ENCODE measurements at regions not wholly inside any gene's neighbourhood (a gene's known extent, or its start where the extent isn't known, plus 50 kb on each side); places are given as distances from the start of the nearest gene placed in this dataset.

- Mint-ChIP-seq H3K27ac (no peak overlapping the region), H3K27me3 (ENCODE audit: low read depth in 2 of 2) (no peaks in the 10 kb centered on the region), H3K9me3 (peaks cover 6 to 14% of the 10 kb centered on the region in 2 donors), H3K4me3 (no peak overlapping the region), H3K36me3 (no peaks in the 10 kb centered on the region), H3K4me1 (no peaks in the 10 kb centered on the region)
- 95% methylated on average over 4 of the region's 4 CpGs for WGBS (ENCODE audit: insufficient coverage)
- no peaks in the 10 kb centered on the region for H3K4me1 ChIP-seq (ENCODE audit: control insufficient read depth, insufficient read depth, low read length)
- ATAC-seq, result no peak
- H3K9me3 ChIP-seq (ENCODE audit: control insufficient read depth, insufficient read depth, low read length), result peaks cover 5% of the 10 kb centered on the region
- intact Hi-C loops (cut with micrococcal nuclease), result no loop called here
- no peak overlapping the region for H3K27ac ChIP-seq (ENCODE audit: low read length)
- no peak for DNase-seq
- H3K27me3 ChIP-seq (ENCODE audit: control insufficient read depth, insufficient read depth, low read length), result no peaks in the 10 kb centered on the region
- H3K4me3 ChIP-seq (ENCODE audit: low read length), result no peak overlapping the region
- TF ChIP-seq, protein P1, sequence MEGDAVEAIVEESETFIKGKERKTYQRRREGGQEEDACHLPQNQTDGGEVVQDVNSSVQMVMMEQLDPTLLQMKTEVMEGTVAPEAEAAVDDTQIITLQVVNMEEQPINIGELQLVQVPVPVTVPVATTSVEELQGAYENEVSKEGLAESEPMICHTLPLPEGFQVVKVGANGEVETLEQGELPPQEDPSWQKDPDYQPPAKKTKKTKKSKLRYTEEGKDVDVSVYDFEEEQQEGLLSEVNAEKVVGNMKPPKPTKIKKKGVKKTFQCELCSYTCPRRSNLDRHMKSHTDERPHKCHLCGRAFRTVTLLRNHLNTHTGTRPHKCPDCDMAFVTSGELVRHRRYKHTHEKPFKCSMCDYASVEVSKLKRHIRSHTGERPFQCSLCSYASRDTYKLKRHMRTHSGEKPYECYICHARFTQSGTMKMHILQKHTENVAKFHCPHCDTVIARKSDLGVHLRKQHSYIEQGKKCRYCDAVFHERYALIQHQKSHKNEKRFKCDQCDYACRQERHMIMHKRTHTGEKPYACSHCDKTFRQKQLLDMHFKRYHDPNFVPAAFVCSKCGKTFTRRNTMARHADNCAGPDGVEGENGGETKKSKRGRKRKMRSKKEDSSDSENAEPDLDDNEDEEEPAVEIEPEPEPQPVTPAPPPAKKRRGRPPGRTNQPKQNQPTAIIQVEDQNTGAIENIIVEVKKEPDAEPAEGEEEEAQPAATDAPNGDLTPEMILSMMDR (IDR thresholded peaks at IDR 0.05), result no peak
- H3K36me3 ChIP-seq (ENCODE audit: control insufficient read depth, insufficient read depth, low read length), result no peaks in the 10 kb centered on the region
These were observed 316.1 kb upstream of the MMADHC start for GRCh38 chr2:149903626-149904025.

GRCh38 chr2:149902081-149902480 lies 314.5 kb upstream of the MMADHC start:
- Histone ChIP-seq H3K9me3 (ENCODE audit: control insufficient read depth, insufficient read depth, low read length) (peaks cover 5% of the 10 kb centered on the region), H3K36me3 (ENCODE audit: control insufficient read depth, insufficient read depth, low read length) (no peaks in the 10 kb centered on the region), H3K27me3 (ENCODE audit: control insufficient read depth, insufficient read depth, low read length) (no peaks in the 10 kb centered on the region), H3K4me1 (ENCODE audit: control insufficient read depth, insufficient read depth, low read length) (no peaks in the 10 kb centered on the region), H3K4me3 (ENCODE audit: low read length) (no peak overlapping the region), H3K27ac (ENCODE audit: low read length) (no peak overlapping the region)
- intact Hi-C loops (cut with micrococcal nuclease), result no loop called here
- Mint-ChIP-seq H3K9me3 (peaks cover 6 to 16% of the 10 kb centered on the region in 2 donors), H3K27me3 (ENCODE audit: low read depth in 2 of 2) (no peaks in the 10 kb centered on the region), H3K4me3 (no peak overlapping the region), H3K27ac (no peak overlapping the region), H3K36me3 (no peaks in the 10 kb centered on the region), H3K4me1 (no peaks in the 10 kb centered on the region)
- DNase-seq (no peak), ATAC-seq (no peak)
- TF ChIP-seq, protein P1 (IDR thresholded peaks at IDR 0.05), result no peak
- 72% methylated on average over 4 of the region's 4 CpGs for WGBS (ENCODE audit: insufficient coverage)

DNA sequence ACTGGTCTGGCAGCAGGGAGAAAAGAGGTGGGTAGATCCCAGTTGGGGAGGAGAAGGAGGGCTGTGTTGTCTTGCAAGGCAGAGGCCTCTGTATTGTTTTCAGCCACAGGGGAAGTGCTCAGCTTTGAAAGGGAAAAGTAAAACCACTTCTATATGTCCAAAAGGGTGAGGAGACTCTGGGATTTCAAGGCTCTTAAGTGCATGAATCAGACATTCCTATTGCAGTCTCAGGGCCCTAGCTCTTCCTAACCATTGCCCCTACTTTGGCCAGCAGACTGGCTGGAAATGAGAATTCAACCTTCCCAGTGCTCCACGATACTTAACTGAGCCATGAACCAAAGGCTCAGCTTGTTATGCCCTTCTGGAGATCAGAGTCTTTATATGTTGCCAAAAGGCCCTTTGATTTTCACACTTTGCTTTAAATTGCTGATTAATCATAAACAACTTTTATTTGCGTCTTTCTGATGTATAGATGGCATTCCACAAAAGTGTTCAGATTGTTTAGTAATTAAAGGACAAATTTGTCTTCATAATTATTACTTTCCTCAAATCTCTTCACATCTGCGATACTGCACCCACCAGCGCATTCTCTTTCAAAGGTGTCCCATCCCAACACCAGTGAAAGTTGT lies 313.8 kb upstream of the MMADHC start:
- DNase-seq, result no peak
- TF ChIP-seq, protein P1 (IDR thresholded peaks at IDR 0.05), result no peak
- no peak overlapping the region for H3K27ac ChIP-seq (ENCODE audit: low read length)
- Mint-ChIP-seq H3K4me1 (no peaks in the 10 kb centered on the region), H3K27me3 (ENCODE audit: low read depth in 2 of 2) (no peaks in the 10 kb centered on the region), H3K4me3 (no peak overlapping the region), H3K36me3 (no peaks in the 10 kb centered on the region), H3K9me3 (peaks cover 6 to 16% of the 10 kb centered on the region in 2 donors), H3K27ac (no peak overlapping the region)
- no peaks in the 10 kb centered on the region for H3K36me3 ChIP-seq (ENCODE audit: control insufficient read depth, insufficient read depth, low read length)
- H3K27me3 ChIP-seq (ENCODE audit: control insufficient read depth, insufficient read depth, low read length), result no peaks in the 10 kb centered on the region
- peaks cover 5% of the 10 kb centered on the region for H3K9me3 ChIP-seq (ENCODE audit: control insufficient read depth, insufficient read depth, low read length)
- intact Hi-C loops (cut with micrococcal nuclease), result no loop called here
- 90% methylated on average over 1 of the region's 4 CpGs for WGBS (ENCODE audit: insufficient coverage)
- no peaks in the 10 kb centered on the region for H3K4me1 ChIP-seq (ENCODE audit: control insufficient read depth, insufficient read depth, low read length)
- no peak overlapping the region for H3K4me3 ChIP-seq (ENCODE audit: low read length)
- no peak for ATAC-seq

DNA sequence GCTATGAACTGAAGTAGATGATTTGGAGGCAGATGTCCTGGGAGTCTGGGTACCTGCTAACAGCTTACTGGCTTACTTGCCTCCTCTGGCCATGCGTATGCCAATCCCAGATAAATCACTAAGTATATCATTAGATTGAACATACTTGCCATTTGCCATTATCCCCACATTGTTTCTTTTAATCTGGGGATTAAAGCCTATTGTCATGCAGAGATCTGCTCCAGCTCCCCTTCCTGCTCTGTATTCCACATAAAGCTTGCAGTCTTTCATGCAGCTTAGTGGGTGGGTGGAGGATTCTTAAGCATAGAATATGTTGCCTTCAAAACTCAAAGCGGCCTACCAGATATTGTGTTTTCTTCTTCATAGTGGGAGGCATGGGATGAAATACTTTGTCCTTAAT lies 311.8 kb upstream of the MMADHC start:
- 89% methylated on average over 2 of the region's 2 CpGs for WGBS (ENCODE audit: insufficient coverage)
- DNase-seq, result no peak
- peaks cover 4 to 11% of the 10 kb centered on the region in 2 donors for H3K9me3 Mint-ChIP-seq

More for the DNA sequence above, 311.8 kb upstream of the MMADHC start:
- H3K36me3 Mint-ChIP-seq, result no peaks in the 10 kb centered on the region
- peaks cover 5% of the 10 kb centered on the region for H3K9me3 ChIP-seq (ENCODE audit: control insufficient read depth, insufficient read depth, low read length)
- H3K4me3 Mint-ChIP-seq, result no peak overlapping the region
- no peaks in the 10 kb centered on the region for H3K4me1 Mint-ChIP-seq
- no peak for ATAC-seq
- H3K4me3 ChIP-seq (ENCODE audit: low read length), result no peak overlapping the region
- intact Hi-C loops (cut with micrococcal nuclease), result no loop called here
- TF ChIP-seq, protein P1 (IDR thresholded peaks at IDR 0.05), result no peak
- H3K27me3 Mint-ChIP-seq (ENCODE audit: low read depth in 2 of 2), result no peaks in the 10 kb centered on the region
- no peak overlapping the region for H3K27ac Mint-ChIP-seq
- H3K27me3 ChIP-seq (ENCODE audit: control insufficient read depth, insufficient read depth, low read length), result no peaks in the 10 kb centered on the region
- H3K4me1 ChIP-seq (ENCODE audit: control insufficient read depth, insufficient read depth, low read length), result no peaks in the 10 kb centered on the region
- no peak overlapping the region for H3K27ac ChIP-seq (ENCODE audit: low read length)
- no peaks in the 10 kb centered on the region for H3K36me3 ChIP-seq (ENCODE audit: control insufficient read depth, insufficient read depth, low read length)
